ENCODE measurements at regions not wholly inside any gene's neighbourhood (a gene's known extent, or its start where the extent isn't known, plus 50 kb on each side); places are given as distances from the start of the nearest gene placed in this dataset.

- Histone ChIP-seq H3K9me3 (ENCODE audit: low read depth) (no peaks in the 10 kb centered on the region), H3K27ac (no peak overlapping the region), H3K27me3 (no peaks in the 10 kb centered on the region), H3K36me3 (no peaks in the 10 kb centered on the region), H3K4me1 (ENCODE audit: low read depth) (no peaks in the 10 kb centered on the region), H3K4me3 (no peak overlapping the region)
- no peak for DNase-seq (ENCODE audit: low read depth in 1 of 2, low spot score in 1 of 2)
- TF ChIP-seq, protein P1, sequence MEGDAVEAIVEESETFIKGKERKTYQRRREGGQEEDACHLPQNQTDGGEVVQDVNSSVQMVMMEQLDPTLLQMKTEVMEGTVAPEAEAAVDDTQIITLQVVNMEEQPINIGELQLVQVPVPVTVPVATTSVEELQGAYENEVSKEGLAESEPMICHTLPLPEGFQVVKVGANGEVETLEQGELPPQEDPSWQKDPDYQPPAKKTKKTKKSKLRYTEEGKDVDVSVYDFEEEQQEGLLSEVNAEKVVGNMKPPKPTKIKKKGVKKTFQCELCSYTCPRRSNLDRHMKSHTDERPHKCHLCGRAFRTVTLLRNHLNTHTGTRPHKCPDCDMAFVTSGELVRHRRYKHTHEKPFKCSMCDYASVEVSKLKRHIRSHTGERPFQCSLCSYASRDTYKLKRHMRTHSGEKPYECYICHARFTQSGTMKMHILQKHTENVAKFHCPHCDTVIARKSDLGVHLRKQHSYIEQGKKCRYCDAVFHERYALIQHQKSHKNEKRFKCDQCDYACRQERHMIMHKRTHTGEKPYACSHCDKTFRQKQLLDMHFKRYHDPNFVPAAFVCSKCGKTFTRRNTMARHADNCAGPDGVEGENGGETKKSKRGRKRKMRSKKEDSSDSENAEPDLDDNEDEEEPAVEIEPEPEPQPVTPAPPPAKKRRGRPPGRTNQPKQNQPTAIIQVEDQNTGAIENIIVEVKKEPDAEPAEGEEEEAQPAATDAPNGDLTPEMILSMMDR (IDR thresholded peaks at IDR 0.05; ENCODE audit: low read depth, low read length): no peak
Measured at GRCh38 chr4:119942806-119943205, 123.8 kb downstream of the MAD2L1 start.

GRCh38 chr4:119940557-119940956 is 126.1 kb downstream of the MAD2L1 start:
- H3K9me3 ChIP-seq (ENCODE audit: low read depth): no peaks in the 10 kb centered on the region
- H3K27me3 ChIP-seq: no peaks in the 10 kb centered on the region
- H3K4me1 ChIP-seq (ENCODE audit: low read depth): no peaks in the 10 kb centered on the region
- DNase-seq (ENCODE audit: low read depth in 1 of 2, low spot score in 1 of 2): no peak
- no peaks in the 10 kb centered on the region for H3K36me3 ChIP-seq
- no peak overlapping the region for H3K4me3 ChIP-seq
- TF ChIP-seq, protein P1 (IDR thresholded peaks at IDR 0.05; ENCODE audit: low read depth, low read length): no peak
- no peak overlapping the region for H3K27ac ChIP-seq

DNA sequence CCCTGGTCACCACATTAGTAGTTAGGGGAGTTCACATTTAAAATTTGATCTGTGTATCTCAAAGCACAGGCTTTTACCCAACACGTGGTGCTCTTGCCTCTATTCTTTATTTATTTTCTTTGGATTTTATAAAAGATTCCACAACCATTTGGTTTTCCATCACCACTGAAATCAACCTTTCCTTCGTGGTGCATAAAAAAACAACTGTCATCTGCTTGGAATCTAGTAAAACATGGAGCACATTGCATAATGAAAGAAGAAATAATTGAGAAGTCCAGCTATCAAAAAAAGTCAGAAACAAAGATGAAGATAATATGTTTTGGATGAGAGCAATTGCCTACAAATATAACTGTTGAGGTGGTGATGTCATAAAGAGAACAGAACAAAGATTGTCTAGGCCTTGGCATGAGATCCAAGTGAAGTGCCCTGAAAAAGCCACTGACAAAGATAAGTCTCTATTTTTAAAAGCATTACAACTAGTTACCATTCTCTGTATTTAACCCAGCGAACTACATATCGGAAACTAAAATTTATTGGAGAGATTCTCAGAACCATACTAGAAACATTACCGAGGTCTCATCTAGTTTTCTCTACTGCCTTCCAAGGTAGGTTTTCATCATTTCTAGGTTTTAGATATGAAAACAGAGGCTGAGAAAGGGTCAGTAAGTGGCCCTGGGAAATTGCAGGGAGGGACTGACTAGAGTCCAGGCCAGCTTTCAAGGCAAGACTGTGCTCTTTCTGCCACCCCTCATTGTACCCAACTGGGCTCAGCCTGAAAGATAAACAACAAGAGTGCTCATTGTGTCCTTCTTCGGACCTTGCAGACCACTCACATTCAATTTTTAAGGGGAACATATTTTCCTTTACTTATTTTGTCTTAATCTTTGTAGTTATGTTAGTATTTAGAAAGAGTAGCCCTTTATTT is 127.3 kb downstream of the MAD2L1 start:
- Histone ChIP-seq H3K27ac (no peak overlapping the region), H3K4me1 (ENCODE audit: low read depth) (no peaks in the 10 kb centered on the region), H3K27me3 (no peaks in the 10 kb centered on the region), H3K36me3 (no peaks in the 10 kb centered on the region), H3K4me3 (no peak overlapping the region), H3K9me3 (ENCODE audit: low read depth) (no peaks in the 10 kb centered on the region)
- TF ChIP-seq, protein P1 (IDR thresholded peaks at IDR 0.05; ENCODE audit: low read depth, low read length): no peak
- DNase-seq (ENCODE audit: low read depth in 1 of 2, low spot score in 1 of 2): no peak

GRCh38 chr4:119937746-119938145 is 128.9 kb downstream of the MAD2L1 start:
- Histone ChIP-seq H3K9me3 (ENCODE audit: low read depth) (no peaks in the 10 kb centered on the region), H3K27ac (no peak overlapping the region), H3K4me3 (no peak overlapping the region), H3K36me3 (no peaks in the 10 kb centered on the region), H3K27me3 (no peaks in the 10 kb centered on the region), H3K4me1 (ENCODE audit: low read depth) (no peaks in the 10 kb centered on the region)
- TF ChIP-seq, protein P1 (IDR thresholded peaks at IDR 0.05; ENCODE audit: low read depth, low read length): no peak
- DNase-seq (ENCODE audit: low read depth in 1 of 2, low spot score in 1 of 2): no peak

- Histone ChIP-seq H3K36me3 (no peaks in the 10 kb centered on the region), H3K27me3 (no peaks in the 10 kb centered on the region)
Measured at GRCh38 chr4:119933606-119934005, 133.0 kb downstream of the MAD2L1 start.

More at GRCh38 chr4:119933606-119934005, 133.0 kb downstream of the MAD2L1 start:
- DNase-seq (ENCODE audit: low read depth in 1 of 2, low spot score in 1 of 2): no peak
- Histone ChIP-seq H3K4me3 (no peak overlapping the region), H3K4me1 (ENCODE audit: low read depth) (no peaks in the 10 kb centered on the region), H3K27ac (no peak overlapping the region), H3K9me3 (ENCODE audit: low read depth) (no peaks in the 10 kb centered on the region)
- TF ChIP-seq, protein P1 (IDR thresholded peaks at IDR 0.05; ENCODE audit: low read depth, low read length): no peak

All from cardiac muscle cell (in vitro differentiated cells and primary cell).